Heart left ventricle (tissue), 16 donors: ENCODE measurements at regions not wholly inside any gene's neighbourhood (a gene's known extent, or its start where the extent isn't known, plus 50 kb on each side); places are given as distances from the start of the nearest gene placed in this dataset.

ENCODE experiments used
- ATAC-seq, 4 donors: fragments of 200-7000 bp; cut with Tn5 transposase; one replicate each; pipeline ENCODE4 v1.9.1; 2020 to 2022; ENCODE audit warnings: moderate library complexity in 4 of 4, mild to moderate bottlenecking in 3 of 4, moderate number of reproducible peaks in 1 of 4
- DNase-seq, 5 donors: peaks; one replicate each; pipeline ENCODE4 v3.0.0-alpha.2; 2020
- H3K27ac ChIP-seq, 12 donors: fragments of 200-600 bp; sonication (generic) in 4 of 12; one replicate each; pipeline versions ENCODE4 v1.5.0 to v1.8.0; 2016 to 2022; ENCODE audit warnings: mild to moderate bottlenecking in 2 of 12
- H3K27me3 ChIP-seq, 9 donors: fragments of 200-600 bp; sonication (generic) in 2 of 9; one replicate each; pipeline versions ENCODE4 v1.5.1 to v1.8.0; 2016 to 2022; ENCODE audit warnings: mild to moderate bottlenecking in 3 of 9
- H3K36me3 ChIP-seq, 9 donors: fragments of 200-600 bp; sonication (generic) in 2 of 9; one replicate each; pipeline versions ENCODE4 v1.5.0 to v1.8.0; 2018 to 2022; ENCODE audit warnings: mild to moderate bottlenecking in 2 of 9
- H3K4me1 ChIP-seq, 12 donors: fragments of 200-600 bp; sonication (generic) in 4 of 12; one replicate each; pipeline versions ENCODE4 v1.5.0 to v1.8.0; 2016 to 2022; ENCODE audit warnings: mild to moderate bottlenecking in 3 of 12
- H3K4me3 ChIP-seq, 12 donors: fragments of 200-600 bp; sonication (generic) in 4 of 12; one replicate each; pipeline versions ENCODE4 v1.5.0 to v1.8.0; 2017 to 2022; ENCODE audit warnings: mild to moderate bottlenecking in 9 of 12, moderate library complexity in 4 of 12
- H3K9me3 ChIP-seq, 12 donors: fragments of 200-600 bp; sonication (generic) in 4 of 12; one replicate each; pipeline versions ENCODE4 v1.5.0 to v1.8.0; 2016 to 2022; ENCODE audit warnings: mild to moderate bottlenecking in 1 of 12
- CTCF ChIP-seq, 12 donors: fragments of 200-600 bp; sonication (generic) in 4 of 12; IDR thresholded peaks; one replicate each; pipeline versions ENCODE4 v1.5.0 to v1.8.0; 2018 to 2022; ENCODE audit warnings: antibody characterized with exemption in 12 of 12, mild to moderate bottlenecking in 5 of 12
- POLR2A ChIP-seq, 2 donors: fragments of 450-650 bp; IDR thresholded peaks; one replicate each; pipeline ENCODE4 v1.6.1; 2017; ENCODE audit warnings: antibody characterized with exemption in 2 of 2, mild to moderate bottlenecking in 2 of 2, moderate library complexity in 2 of 2
- WGBS, 4 donors: extraction: QIAGEN DNeasy Blood & Tissue Kit in 2 of 4; methylation state at CpG; one replicate each; pipeline versions ENCODE4 v1.1.5 to v1.1.7; 2013 to 2018; 5-methylcytosine and 5-hydroxymethylcytosine counted together
- intact Hi-C, 10 donors: fragments of 100-400 bp; cut with DNase I; formaldehyde crosslinking; loops; one replicate each; pipeline versions ENCODE4 v1.11.1 to v1.14.2; 2022
- donor health status: ischemic (EF 13 %, LVEDD 7.1; RV severe dilation, severe dysfunction).
- donor health status: healthy with polysubstance abuse.
- donor health status: DM: no; HTN: yes; CAD: no.
- donor health status: DM: no; HTN: no; CAD: no.
- donor health status: ischemic (EF 25% LVEDD 6.9; RV normal size, moderate dysfunction).
- donor health status: ischemic (EF 25% LVEDD 5.7; RV mildly dilated, moderate dysfunction).
- donor health status: healthy.
- donor health status: DM: yes; HTN: yes; CAD: no.
- donor health status: ischemic (EF 35%, LVEDD 5.7; RV mildly dilated, moderate dysfunction).
- donor health status: nonischemic (EF 11% LVEDD 7.7; RV severe dilation, severe dysfunction).
- donor health status: DM: yes; HTN: yes; CAD: no.
- donor health status: PGD.
- donor health status: ischemic (EF 29% LVEDD 5.4; RV normal size, mild dysfunction).
- donor health status: nonischemic (EF 23%, LVEDD 6.1; RV moderate dilation, normal function).

GRCh38 chr13:48797127-48797526 is 143.4 kb downstream of the CYSLTR2 start:
- no peaks in the 10 kb centered on the region for H3K36me3 ChIP-seq
- H3K9me3 ChIP-seq, result peaks cover 0 to 4% (median 0%) of the 10 kb centered on the region in 12 donors
- ATAC-seq (no peak), DNase-seq (no peak)
- no peak overlapping the region for H3K27ac ChIP-seq
- no peaks in the 10 kb centered on the region for H3K27me3 ChIP-seq
- no peak overlapping the region for H3K4me3 ChIP-seq
- H3K4me1 ChIP-seq, result peaks cover 0 to 4% (median 0%) of the 10 kb centered on the region in 12 donors
- TF ChIP-seq CTCF (IDR thresholded peaks at IDR 0.05) (no peak), POLR2A (IDR thresholded peaks at IDR 0.05) (no peak)
- intact Hi-C loops, result no loop called here
- 38 to 48% (median 42%) methylated on average over 3 of the region's 3 CpGs for WGBS, 4 donors

DNA sequence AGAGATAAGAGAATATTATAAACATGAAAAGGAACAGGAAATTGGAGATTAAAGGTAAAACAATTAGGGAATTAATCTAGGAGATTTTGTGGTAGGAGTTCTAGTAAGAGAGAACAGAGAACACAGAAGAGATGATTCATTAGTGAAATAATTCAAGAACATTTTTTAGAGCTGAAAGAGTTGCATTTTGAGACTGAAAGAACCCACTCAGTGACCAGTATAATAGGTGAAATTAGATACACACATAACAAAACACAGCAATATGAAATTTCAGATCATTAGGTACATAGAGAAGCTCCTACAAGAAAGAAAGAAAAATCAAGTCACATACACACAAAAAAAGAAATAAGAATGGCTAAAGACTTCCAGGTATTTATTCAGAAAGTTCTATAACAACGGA is 144.0 kb downstream of the CYSLTR2 start:
- ATAC-seq, result no peak
- TF ChIP-seq POLR2A (IDR thresholded peaks at IDR 0.05), result no peak
- no peak for TF ChIP-seq CTCF (IDR thresholded peaks at IDR 0.05)

GRCh38 chr13:48798180-48798579 is 144.5 kb downstream of the CYSLTR2 start:
- ATAC-seq (no peak), DNase-seq (no peak)
- WGBS, 4 donors, result 84 to 90% (median 87%) methylated on average over 2 of the region's 2 CpGs
- no peak overlapping the region for H3K27ac ChIP-seq
- H3K9me3 ChIP-seq, result peaks cover 0 to 4% (median 0%) of the 10 kb centered on the region in 12 donors
- no peaks in the 10 kb centered on the region for H3K36me3 ChIP-seq
- no peaks in the 10 kb centered on the region for H3K27me3 ChIP-seq
- no peak for TF ChIP-seq POLR2A (IDR thresholded peaks at IDR 0.05)
- no peak for TF ChIP-seq CTCF (IDR thresholded peaks at IDR 0.05)
- H3K4me1 ChIP-seq, result no peaks in the 10 kb centered on the region
- intact Hi-C loops, result no loop called here
- no peak overlapping the region for H3K4me3 ChIP-seq

More for the DNA sequence above, 144.0 kb downstream of the CYSLTR2 start:
- intact Hi-C loops, result no loop called here
- Histone ChIP-seq H3K36me3 (no peaks in the 10 kb centered on the region), H3K4me1 (no peaks in the 10 kb centered on the region), H3K4me3 (no peak overlapping the region), H3K27me3 (no peaks in the 10 kb centered on the region), H3K9me3 (peaks cover 0 to 4% (median 0%) of the 10 kb centered on the region in 12 donors), H3K27ac (no peak overlapping the region)
- 90 to 97% (median 92%) methylated on average over 1 of the region's 1 CpG for WGBS, 4 donors
- DNase-seq, result no peak

- ATAC-seq (no peak), DNase-seq (no peak)
- H3K27ac ChIP-seq, result no peak overlapping the region
- H3K36me3 ChIP-seq, result no peaks in the 10 kb centered on the region
- H3K27me3 ChIP-seq, result no peaks in the 10 kb centered on the region
- H3K9me3 ChIP-seq, result peaks cover 0 to 4% (median 0%) of the 10 kb centered on the region in 12 donors
- TF ChIP-seq POLR2A (IDR thresholded peaks at IDR 0.05), result no peak
- WGBS, 4 donors, result 74 to 80% (median 78%) methylated on average over 3 of the region's 3 CpGs
- peaks cover 0 to 14% (median 0%) of the 10 kb centered on the region in 12 donors for H3K4me1 ChIP-seq
- intact Hi-C loops, result no loop called here
- no peak overlapping the region for H3K4me3 ChIP-seq
Measured at GRCh38 chr13:48801255-48801654, 147.5 kb downstream of the CYSLTR2 start.
